AG20443 (cell line): ENCODE measurements at regions not wholly inside any gene's neighbourhood (a gene's known extent, or its start where the extent isn't known, plus 50 kb on each side); places are given as distances from the start of the nearest gene placed in this dataset.
"Not testable (repeated sequence)": the region's sequence is repeated elsewhere in the genome, so short reads cannot be mapped to it uniquely, and the experiment has no call there.

ENCODE experiments used
- DNase-seq: peaks from one replicate; pipeline ENCODE4 v3.0.0; 2012; ENCODE audit warnings: low spot score, mixed read lengths

- DNase-seq: no peak
These were observed 1044.6 kb upstream of the GJE1 start for GRCh38 chr6:141088171-141088570.

GRCh38 chr6:141077355-141078333 is 1055.1 kb upstream of the GJE1 start:
- DNase-seq: no peak

GRCh38 chr6:141057761-141058160 is 1075.0 kb upstream of the GJE1 start:
- no peak for DNase-seq

- DNase-seq: no peak
These were observed 1075.6 kb upstream of the GJE1 start for GRCh38 chr6:141056945-141057625.

- no peak for DNase-seq
These were observed 1082.3 kb upstream of the GJE1 start for GRCh38 chr6:141050471-141050870.

- DNase-seq: no peak
These were observed 1084.3 kb upstream of the GJE1 start for GRCh38 chr6:141048451-141048850.

- DNase-seq: not testable (repeated sequence)
These were observed 1086.2 kb upstream of the GJE1 start for GRCh38 chr6:141046496-141046895.

- no peak for DNase-seq
These were observed 1091.1 kb upstream of the GJE1 start for GRCh38 chr6:141041596-141042087.

- DNase-seq: no peak
These were observed 1097.2 kb upstream of the GJE1 start for GRCh38 chr6:141035312-141036200.

GRCh38 chr6:141033101-141033500 is 1099.6 kb upstream of the GJE1 start:
- no peak for DNase-seq

- DNase-seq: no peak
These were observed 1102.8 kb upstream of the GJE1 start for GRCh38 chr6:141029908-141030307.

GRCh38 chr6:141028791-141029280 is 1103.9 kb upstream of the GJE1 start:
- DNase-seq: no peak

GRCh38 chr6:141026504-141026903 is 1106.2 kb upstream of the GJE1 start:
- DNase-seq: no peak

- DNase-seq: no peak
These were observed 1108.2 kb upstream of the GJE1 start for GRCh38 chr6:141024526-141024925.

GRCh38 chr6:141017941-141018340 is 1114.8 kb upstream of the GJE1 start:
- DNase-seq: no peak

- no peak for DNase-seq
These were observed 1131.8 kb upstream of the GJE1 start for GRCh38 chr6:141000917-141001316.

- DNase-seq: no peak
These were observed 1139.2 kb upstream of the GJE1 start for GRCh38 chr6:140993515-140993914.

GRCh38 chr6:140992678-140993077 is 1140.0 kb upstream of the GJE1 start:
- no peak for DNase-seq

GRCh38 chr6:140988780-140989179 is 1143.9 kb upstream of the GJE1 start:
- DNase-seq: peak; percentile 1

- DNase-seq: no peak
These were observed 1145.2 kb upstream of the GJE1 start for GRCh38 chr6:140987364-140988155.

- no peak for DNase-seq
These were observed 1146.9 kb upstream of the GJE1 start for GRCh38 chr6:140985679-140986275.
